GM21723 (cell line): ENCODE measurements at regions not wholly inside any gene's neighbourhood (a gene's known extent, or its start where the extent isn't known, plus 50 kb on each side); places are given as distances from the start of the nearest gene placed in this dataset.

Source experiments
- ATAC-seq: cut with Tn5 transposase; IDR thresholded peaks from one replicate; pipeline ENCODE4 v1.9.1; 2021; ENCODE audit warnings: mild to moderate bottlenecking, moderate library complexity; ENCODE audit not compliant: unreplicated experiment

DNA sequence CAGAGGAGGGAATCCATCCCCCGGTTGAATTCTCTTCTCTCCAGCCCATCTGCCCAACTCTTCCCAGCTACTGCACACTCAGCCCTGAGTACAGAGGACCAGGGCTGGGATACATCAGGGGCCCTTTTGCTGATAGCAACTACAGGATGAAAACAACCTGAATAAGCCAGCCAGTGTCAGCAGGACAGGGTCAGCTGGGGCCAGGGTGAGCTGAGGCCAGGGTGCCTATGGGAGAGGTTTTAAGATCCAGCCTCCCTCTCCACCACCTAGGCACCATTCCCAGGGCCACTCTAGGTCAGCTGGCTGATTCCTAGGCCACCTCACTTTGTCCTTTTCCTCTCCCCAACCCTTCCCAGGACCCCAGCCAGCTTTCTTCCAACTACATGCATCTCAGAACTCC lies 83.8 kb downstream of the MRPL46 start:
- no peak for ATAC-seq

DNA sequence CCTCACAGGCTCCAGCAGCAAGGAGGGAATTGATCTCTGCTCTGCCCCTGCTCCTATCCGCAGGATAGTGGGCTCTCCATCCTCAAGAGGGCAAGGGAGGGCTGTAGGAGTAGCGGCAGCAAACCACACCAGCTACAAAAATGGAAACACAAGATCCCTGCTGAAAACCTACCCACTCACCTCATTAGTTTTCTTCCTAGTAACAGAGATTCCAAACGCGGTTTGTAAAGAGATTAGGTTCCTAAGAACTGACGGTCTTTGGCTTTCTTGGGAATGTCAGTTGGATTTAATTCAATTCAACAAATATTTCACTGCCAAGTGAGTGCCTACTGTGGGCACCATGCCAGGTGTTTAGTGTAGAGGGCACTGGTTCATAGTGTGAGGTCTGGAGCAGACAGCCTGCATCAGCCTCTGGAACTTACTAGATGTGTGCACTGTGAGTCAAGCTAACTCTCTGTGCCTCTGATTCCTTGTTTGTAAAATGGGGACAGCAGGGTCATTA lies 84.7 kb downstream of the MRPL46 start:
- ATAC-seq = no peak

DNA sequence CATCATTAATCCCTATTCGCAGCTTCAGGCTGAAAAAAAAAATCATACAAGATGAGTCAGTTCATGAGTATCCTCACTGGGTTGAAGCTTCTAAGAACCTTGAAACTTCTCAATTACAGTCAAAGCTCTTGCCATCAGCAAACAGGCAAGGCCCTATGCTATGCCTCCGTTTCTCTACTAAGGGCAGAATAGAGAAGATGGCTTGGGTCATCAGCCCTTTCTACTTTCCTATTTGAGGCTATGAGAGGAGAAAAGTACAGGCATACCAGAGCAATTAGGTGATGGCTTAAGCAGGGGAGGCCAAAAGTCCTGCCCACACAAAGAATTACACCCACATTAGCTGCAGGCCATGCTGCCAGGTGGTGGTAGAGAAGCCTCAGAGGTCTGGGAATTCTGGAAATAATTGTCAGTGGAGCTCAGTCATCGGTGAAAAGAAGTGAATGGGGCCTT lies 89.0 kb downstream of the MRPL46 start:
- ATAC-seq = no peak

DNA sequence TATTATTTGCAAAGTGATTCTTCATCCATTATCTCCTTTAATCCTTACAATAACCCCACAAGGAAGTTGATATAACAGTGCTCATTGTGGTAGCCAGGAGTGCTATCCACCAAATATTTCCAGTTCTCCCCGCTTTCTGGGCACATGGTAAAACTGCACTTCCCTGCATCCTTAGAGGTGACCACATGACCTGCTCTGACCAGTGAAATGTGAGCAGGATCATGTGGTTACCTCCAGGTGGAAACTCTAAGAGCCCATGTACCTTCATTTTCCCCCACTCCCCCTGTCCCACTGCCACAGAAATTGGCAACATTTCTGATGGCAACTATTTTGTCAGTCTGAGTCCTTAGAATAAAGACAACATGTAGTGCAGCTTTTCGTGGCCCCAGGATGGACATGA lies 89.7 kb downstream of the MRPL46 start:
- no peak for ATAC-seq

DNA sequence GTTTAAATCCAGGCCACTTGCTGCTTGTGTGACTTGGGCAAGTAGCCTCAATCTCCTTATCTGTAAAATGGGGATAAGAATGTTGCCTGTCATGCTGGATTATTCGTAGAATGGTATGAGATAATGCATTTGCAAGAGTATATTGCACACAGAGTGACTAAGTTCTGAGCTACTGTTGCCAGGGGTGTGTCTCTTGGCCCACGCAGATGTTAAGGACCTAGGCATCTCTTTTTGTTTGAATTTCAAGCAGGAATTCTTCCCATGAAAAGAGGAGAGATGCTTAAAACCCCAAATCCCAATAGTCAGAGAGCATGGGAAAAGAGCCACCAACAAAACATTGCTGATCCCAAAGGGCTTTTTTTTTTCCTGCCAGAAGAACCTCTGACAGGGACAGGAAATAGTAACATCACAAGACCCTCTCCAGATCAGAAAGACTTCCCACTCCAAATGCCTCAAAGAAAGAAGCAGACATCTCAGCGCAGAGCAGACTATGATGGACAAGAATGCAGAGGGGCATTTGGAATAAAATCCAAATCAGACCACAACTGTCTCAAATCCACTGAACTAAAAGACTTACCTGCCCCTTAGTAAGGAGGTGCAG lies 90.5 kb downstream of the MRPL46 start:
- no peak for ATAC-seq

DNA sequence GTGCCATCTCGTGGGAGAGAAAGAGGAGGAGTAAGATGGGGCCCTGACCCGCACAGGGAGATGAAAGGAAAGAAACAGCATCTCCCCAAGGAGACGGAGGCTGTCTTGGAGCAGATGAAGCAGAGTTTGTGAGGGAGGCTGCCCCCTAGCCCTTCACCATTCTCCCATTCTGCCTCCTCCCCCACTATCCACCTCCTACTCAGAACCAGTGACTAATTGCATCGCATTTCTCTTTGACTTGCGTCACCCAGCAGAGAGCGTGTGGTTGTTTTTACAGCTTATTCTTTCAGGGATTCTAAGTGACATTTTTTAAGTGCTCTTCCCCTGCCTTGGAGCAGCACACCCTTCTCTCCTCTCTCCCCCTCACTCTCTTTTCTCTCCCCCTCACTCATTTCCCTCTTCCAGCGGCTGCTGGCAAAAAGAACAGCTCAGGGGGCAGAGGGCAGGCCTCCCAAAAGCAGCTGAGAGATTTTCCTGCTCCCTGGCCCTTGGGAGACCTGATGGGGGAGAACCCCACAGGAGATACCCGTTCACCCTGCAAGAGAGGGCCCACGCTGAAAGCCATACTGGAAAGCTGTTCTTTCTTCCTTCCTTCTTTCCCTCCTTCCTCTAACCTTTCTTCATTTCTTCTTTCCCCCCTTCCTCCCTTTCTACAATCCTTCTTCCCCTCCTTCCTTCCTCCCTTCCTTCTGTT lies 91.8 kb downstream of the MRPL46 start:
- no peak for ATAC-seq

DNA sequence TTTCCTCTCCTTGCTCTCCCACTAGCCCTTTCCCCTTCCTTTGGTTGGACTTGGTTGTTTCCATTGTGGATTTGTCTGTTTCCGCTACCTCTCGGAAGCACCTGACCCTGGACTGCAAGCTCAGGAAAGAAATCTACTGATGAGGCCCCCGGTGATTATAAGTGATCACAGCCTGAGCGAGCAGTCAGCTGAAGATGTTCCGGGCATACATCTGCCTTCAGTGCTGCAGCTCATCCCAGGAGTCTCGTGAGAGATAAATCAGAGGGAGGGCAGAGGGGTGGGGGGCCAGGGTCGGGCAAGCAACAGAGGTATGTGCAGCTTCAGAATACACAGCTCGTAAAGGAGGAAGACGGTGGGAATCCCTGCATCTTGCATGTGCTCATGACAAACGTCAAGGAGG lies 102.1 kb downstream of the MRPL46 start:
- no peak for ATAC-seq

DNA sequence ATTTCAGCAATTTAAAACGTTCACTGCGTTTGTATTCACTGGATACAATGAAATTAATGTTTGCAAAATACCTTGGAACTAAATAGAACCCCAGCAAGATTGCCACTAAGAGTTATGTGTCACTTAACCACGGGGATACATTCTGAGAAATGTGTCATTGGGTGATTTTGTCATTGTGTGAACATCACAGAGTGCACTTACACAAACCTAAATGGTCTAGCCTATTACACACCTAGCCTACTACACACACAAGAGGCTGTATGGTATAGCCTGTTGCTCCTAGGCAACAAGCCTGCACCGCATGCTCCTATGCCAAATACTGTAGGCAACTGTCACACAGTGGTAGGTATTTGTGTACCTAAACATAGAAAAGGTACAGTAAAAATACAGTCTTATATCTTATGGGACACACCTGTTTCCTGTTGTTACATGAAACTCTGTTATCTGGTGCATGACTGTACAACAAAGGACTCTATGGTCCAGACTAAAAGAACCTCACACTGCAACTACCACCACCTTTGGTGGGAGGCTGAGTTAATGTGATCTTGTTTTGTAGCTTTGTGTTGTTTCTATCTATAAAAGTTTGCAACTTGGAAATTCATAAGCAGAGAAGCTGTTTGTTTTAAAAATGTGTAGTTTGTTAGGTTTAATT lies 92.2 kb upstream of the NTRK3 start:
- no peak for ATAC-seq

DNA sequence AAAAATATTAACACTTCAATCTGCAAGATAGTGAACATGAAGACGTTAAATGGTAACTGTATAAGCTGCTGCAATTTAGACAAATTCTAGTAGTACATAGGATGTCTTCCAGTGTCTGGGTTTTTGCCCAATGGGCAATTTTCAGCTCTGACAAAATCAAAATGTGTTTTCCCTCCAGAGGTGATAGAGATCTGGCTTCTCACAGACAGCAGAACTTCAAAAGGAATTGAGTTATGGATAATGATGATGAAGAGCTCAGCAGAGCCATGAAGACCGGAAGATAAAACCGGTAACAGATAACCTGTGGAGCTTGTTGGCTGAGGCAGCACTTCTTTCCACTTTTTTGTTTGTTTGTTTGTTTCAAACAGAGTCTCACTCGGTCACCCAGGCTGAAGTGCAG lies 89.4 kb upstream of the NTRK3 start:
- ATAC-seq = no peak

DNA sequence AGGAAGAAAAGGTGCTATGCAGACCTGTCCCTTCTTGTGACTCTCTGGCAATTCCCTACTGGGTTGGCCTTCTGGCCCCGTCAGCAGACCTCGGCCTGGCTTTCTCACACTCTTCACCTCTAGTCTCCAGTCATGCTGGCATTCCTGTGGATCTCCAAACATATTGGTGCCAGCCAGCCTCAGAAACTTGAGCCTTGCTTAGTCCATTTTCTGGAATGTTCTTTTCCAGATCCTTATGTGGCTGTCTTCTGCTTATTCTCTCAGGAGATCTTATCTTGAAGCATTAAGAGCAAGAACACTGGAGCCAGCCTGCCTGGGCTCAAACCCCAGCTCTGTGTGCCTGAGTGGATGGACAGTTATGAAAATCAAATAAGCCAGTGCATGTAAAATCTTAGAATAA lies 88.2 kb upstream of the NTRK3 start:
- ATAC-seq = no peak

DNA sequence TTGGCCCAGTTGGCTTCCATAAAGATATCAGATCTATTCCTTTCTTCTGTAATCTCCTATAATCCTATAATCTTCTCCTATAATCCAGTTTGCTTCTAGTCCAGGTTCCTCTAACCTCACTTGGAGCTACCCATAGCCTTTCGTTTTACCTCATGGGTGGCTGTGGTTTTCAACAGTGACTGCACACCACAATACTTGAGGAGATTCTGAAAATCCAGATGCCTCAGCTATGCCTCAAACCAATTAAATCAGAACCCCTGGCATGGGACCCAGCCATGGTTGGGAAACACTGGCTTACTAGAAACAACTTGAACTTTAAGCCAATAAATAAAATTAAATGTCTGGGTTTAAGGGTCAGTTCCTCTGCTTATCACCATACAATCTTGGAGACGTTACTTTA lies 86.1 kb upstream of the NTRK3 start:
- ATAC-seq = no peak

DNA sequence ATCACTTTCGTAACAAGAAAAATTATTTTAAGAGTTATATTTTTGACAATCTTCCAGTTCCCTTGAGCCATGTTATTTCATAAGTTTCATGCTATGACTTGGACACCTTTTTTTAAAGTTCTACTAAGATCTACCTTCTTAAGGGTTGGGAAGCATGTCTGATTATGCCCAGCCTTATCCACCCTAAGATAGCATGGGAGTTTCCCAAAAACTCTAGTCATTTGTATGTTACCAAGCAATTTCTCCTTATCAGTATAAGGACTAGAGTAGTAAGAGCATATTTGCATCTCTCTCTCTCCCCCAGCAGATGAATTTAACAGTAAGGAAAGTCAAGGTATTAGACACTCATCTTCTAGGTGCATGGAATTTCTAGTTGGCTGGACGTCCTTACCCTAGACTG lies 85.1 kb upstream of the NTRK3 start:
- no peak for ATAC-seq

DNA sequence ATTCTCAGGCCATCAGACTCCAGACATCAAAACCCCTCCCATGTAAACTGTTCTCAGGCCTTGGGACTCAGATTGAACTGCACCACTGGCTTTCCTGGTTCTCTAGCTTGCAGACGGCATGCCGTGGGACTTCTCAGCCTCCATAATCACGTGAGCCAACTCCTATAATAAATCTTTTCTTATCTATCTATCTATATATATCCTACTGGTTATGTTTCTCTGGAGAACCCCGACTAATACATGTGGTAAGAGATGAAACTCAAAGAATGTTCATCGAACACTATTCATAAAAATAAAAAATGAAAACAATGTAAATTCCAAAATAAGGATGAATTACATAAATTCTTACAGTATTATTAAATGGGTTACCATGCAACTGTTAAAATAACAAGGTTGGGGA lies 84.5 kb upstream of the NTRK3 start:
- no peak for ATAC-seq

DNA sequence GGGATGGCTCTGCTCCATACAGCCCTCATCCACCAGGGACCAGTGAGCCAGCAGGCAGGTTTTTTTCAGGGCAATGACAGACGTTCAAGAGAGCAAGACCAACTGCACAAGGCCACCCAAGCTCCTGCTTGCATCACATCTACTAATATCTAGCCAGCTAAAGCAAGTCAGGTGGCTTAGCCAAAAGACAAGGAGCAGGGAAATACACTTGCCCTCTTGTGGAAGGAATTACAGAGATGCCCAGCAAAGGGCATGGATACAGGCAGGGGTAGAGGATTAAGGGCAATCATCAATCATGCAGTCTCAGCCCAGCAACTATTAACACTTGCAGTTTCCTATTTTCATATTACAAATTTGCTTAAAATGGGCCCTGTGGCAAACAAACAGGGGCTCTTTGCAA lies 81.5 kb upstream of the NTRK3 start:
- no peak for ATAC-seq

DNA sequence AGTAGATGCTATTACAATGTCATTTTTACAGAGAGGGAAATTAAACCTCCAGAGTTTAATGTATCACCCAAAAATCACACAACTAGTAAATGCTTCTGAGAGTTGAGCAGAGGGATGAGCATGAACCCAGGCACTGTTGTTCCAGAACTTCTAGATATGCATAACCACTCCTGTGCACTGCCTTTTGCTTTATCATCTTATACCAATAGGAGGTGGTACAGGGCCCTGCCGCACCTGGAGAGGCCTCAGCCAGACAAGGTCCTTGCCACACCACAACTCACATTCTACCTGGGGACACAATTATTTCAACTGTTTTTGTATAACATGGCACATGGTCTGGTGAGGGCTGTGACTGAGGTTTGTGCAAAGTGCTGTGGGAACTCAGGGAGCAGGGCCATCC lies 78.5 kb upstream of the NTRK3 start:
- no peak for ATAC-seq

DNA sequence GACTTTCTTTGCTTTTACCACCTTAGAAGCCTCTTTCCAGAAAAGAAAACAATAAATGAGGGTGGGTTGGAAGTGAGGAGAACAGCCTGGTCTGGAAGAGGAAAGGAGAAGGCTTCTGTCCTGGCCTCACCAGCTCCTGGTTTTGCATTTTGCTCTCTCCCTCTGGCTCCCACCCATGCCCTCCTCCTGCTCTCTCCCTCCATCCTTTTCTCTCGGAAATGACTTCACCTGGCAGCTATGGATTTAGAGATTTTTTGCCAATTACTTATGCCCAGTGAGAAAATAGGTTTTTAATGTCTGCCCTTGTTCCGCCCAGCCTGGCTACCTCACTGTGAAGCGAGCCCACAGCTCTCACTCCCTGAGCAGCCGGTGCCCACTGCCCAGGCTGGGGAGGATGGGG lies 77.9 kb upstream of the NTRK3 start:
- ATAC-seq = no peak

DNA sequence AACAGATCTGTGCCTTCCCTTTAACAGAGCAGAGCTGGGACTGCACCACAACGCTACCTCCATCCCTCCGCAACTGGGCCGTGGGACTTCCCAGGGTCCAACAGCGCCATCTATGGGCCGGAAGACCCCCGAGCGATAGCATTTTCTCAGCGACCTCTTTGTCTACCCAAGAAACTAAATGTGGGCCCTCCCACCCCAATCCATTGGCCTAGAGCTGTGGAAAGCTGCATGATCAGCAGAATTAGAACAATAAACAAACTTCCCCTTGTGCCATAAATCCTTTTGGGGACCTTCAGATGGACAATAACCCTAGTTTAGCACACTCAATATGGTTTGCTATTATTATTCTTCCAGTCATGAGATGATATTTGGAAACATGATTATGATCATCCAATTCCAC lies 74.8 kb upstream of the NTRK3 start:
- ATAC-seq = peak; percentile 57

DNA sequence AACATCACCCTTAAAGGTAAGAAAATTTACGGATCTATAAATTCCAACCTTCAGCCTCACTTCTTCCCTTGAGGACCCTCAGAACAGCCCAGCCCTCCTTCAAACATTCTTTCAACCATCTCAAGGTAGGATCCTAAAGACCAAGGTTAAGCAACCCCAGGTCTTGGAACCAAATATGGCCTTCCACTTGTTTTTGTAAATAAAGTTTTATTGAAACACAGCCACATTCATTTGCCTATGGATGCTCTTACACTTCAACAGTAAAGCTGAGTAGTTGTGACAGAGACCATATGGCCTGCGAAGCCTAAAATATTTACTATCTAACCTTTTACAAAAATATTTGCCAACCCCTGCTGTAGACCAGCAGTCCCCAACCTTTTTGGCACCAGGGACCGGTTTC lies 70.4 kb upstream of the NTRK3 start:
- no peak for ATAC-seq

DNA sequence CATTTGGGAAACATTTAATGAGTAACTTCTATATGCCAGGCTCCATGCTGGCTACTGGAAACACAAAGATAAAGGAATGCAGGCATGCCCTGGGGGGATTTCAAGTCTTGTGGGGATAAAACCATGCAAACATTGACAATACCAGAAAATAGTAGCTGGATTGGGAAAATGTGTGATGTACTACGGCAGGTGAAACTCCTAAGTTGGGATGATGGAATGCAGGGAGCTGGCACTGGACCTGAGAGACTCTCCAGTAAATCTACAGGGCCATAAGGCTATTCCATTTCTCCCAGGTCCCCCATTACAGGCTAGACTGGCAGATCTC lies 68.2 kb upstream of the NTRK3 start:
- ATAC-seq = no peak

DNA sequence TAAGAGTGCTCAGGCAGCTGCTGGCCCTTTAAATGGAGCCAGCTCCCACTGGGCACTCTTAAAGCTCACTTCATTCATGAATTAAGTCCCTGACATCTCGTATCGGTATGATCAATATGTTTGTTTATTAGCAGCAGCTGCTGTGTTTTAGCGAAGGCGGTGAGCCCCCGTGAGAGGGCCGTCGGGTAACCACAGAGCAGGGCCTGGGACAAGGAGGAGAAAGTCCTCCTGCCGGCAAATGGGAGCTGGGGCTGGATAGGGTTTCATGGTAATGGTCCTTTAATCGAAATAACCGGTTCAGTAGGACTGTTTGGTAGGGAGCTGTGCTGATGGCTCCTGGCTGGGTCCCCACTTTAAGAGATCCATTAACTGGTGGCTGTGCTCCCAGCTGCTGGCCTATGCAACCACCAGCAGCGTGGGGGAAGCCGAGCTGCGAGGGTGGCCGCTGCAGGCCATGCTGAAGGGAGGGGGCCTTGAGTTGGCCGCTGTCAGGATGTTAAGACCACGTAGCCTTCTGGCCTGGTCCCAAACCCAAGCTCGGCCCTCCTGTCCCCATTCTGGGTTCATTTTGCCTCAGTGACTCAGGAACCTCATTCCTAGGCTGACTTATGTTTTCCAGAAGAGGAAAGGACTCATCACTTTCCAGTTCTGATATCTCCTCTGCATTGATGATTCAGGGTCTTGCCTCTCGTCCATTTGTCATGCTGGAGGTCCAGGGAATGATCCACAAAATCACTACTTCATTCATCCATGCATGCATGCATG lies 67.6 kb upstream of the NTRK3 start:
- ATAC-seq = no peak

DNA sequence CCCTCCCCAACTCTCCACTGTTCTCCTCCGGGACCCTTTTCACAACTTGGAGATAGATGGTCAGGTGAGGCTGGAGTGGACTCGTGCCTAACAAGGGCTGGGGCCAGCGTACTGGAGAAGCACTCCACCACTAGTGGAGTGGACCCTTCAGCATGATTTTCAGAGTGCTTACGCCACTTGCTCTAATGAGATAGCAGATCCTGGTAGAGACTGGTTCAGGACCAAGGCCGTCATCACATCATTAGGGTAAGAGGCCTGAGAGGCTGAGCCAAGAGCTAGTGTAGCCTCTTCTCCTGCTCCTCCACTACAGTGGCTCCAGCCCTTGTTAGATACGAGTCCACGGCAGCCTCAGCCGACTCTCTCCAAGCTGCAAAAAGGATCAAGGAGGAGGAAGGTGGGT lies 66.9 kb upstream of the NTRK3 start:
- no peak for ATAC-seq

DNA sequence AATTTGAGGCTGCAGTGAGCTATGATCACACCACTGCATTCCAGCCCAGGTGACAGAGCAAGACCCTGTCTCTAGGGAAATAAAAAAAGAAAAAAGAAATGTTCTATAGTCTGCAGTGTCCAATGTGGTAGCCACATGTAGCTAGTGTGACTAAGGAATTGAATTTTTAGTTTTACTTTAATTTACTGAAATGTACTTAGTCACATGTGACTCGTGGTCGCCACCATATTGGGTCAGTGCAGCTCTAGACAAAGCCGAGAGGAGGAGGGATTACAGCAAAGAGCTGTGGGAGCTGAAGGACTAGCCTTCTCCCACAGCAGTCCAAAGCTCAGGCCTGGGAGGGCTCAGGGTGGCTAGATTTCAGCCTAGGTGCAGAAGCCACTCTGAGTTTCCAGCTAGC lies 65.9 kb upstream of the NTRK3 start:
- ATAC-seq = no peak
